ENCODE measurements at regions not wholly inside any gene's neighbourhood (a gene's known extent, or its start where the extent isn't known, plus 50 kb on each side); places are given as distances from the start of the nearest gene placed in this dataset.

DNA sequence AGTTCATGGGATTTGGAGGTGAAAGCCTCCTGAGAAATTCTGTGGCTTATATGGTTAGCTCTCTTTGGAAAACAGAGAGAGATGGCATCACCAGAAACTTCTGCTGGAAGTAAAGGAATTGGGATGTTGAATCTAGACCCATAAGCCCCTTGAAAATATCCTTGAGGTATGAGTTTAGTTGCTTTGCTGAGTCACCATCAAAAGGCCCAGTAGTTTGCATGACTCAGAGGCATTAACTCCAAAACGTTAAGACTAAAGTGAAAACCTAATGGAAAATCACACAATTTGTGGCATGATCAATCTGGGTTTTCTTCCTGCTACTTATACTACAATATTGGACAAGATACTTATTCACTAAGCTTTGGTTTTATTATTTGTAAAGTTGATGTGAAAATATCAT is 349.2 kb upstream of the SALL1 start:
- Histone ChIP-seq H3K27me3 (no peaks in the 10 kb centered on the region), H3K27ac (no peak overlapping the region), H3K36me3 (no peaks in the 10 kb centered on the region), H3K9me3 (no peaks in the 10 kb centered on the region), H3K4me1 (ENCODE audit: control insufficient read depth in 1 of 2, insufficient read depth in 1 of 2, low read depth in 1 of 2, low read length in 1 of 2) (no peaks in the 10 kb centered on the region), H3K4me3 (ENCODE audit: low read depth in 1 of 2, low read length in 1 of 2) (no peak overlapping the region)
- TF ChIP-seq, protein P1, sequence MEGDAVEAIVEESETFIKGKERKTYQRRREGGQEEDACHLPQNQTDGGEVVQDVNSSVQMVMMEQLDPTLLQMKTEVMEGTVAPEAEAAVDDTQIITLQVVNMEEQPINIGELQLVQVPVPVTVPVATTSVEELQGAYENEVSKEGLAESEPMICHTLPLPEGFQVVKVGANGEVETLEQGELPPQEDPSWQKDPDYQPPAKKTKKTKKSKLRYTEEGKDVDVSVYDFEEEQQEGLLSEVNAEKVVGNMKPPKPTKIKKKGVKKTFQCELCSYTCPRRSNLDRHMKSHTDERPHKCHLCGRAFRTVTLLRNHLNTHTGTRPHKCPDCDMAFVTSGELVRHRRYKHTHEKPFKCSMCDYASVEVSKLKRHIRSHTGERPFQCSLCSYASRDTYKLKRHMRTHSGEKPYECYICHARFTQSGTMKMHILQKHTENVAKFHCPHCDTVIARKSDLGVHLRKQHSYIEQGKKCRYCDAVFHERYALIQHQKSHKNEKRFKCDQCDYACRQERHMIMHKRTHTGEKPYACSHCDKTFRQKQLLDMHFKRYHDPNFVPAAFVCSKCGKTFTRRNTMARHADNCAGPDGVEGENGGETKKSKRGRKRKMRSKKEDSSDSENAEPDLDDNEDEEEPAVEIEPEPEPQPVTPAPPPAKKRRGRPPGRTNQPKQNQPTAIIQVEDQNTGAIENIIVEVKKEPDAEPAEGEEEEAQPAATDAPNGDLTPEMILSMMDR (IDR thresholded peaks at IDR 0.05) = no peak

DNA sequence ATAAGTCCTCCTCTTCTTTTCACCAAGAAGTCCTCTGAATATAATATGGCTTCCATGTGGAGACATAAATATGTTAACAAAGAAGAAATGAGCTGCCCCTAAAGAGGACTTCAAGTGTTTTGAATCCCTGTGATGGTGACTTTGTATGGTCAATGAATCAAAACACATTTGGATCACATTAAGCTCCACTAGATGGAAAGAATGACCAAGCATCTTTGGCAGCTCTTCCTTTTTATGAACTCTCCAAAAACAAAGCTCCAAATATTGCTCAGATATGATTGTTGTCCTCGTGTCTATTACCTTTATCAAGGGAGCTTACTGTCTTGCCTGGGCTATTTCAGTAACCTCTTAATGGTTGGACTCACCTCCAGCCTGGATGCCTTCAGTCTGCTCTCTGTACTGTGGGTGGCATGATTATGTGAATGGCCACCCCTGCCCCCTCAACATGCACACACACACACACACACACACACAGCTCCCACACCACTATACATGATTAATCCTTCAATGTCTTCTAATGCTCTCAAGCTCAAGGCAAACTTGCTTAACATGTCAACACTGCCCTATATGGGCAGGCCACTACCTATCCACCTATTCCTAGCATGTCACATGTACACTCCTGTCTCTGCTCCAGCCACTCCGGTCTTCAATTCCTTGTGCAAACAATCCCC is 346.6 kb upstream of the SALL1 start:
- TF ChIP-seq, protein P1 (IDR thresholded peaks at IDR 0.05) = no peak
- no peaks in the 10 kb centered on the region for H3K36me3 ChIP-seq
- H3K4me3 ChIP-seq (ENCODE audit: low read depth in 1 of 2, low read length in 1 of 2) = no peak overlapping the region
- no peak overlapping the region for H3K27ac ChIP-seq
- H3K27me3 ChIP-seq = no peaks in the 10 kb centered on the region
- H3K9me3 ChIP-seq = no peaks in the 10 kb centered on the region
- no peaks in the 10 kb centered on the region for H3K4me1 ChIP-seq (ENCODE audit: control insufficient read depth in 1 of 2, insufficient read depth in 1 of 2, low read depth in 1 of 2, low read length in 1 of 2)

DNA sequence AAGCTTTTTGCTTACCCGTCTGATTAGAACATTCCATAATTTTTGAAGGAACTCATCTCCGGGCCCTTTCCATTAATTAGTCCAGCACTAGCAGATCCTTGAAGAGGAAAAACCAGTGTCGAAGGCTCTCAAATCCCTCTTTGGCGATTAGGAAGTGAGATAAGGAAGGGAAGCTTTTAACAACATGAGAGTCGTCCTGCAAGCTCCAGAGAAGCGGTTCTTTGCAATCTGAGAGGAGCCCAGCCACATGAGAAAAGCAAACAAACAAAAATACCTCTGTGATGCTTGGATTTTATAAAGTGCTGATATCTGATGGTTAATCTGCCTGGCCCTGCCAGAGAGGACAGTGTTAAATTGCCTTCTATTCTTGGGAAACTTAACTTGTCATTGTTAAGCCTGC is 339.8 kb upstream of the SALL1 start:
- no peaks in the 10 kb centered on the region for H3K36me3 ChIP-seq
- no peaks in the 10 kb centered on the region for H3K4me1 ChIP-seq (ENCODE audit: control insufficient read depth in 1 of 2, insufficient read depth in 1 of 2, low read depth in 1 of 2, low read length in 1 of 2)
- no peak overlapping the region for H3K4me3 ChIP-seq (ENCODE audit: low read depth in 1 of 2, low read length in 1 of 2)
- H3K27ac ChIP-seq = no peak overlapping the region
- TF ChIP-seq, protein P1 (IDR thresholded peaks at IDR 0.05) = no peak
- no peaks in the 10 kb centered on the region for H3K9me3 ChIP-seq
- no peaks in the 10 kb centered on the region for H3K27me3 ChIP-seq

DNA sequence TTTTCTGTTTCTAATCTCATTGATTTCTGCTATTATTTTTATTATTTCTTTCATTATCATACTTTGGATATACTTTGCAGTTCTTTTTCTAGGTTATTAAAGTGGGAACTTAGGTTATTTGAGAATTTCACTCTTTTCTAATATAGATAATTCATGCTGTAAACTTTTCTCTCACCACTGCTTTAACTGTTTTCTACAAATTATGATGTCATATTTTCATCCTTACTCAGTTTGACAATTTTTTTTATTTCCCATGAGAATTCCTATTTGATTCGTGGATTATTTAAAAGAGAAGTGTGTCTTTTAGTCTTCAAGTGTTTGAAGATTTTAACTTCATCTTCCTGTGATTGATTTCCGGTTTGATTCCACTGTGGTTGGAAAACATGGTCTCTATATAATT is 336.8 kb upstream of the SALL1 start:
- H3K27ac ChIP-seq = no peak overlapping the region
- H3K4me3 ChIP-seq (ENCODE audit: low read depth in 1 of 2, low read length in 1 of 2) = no peak overlapping the region

DNA sequence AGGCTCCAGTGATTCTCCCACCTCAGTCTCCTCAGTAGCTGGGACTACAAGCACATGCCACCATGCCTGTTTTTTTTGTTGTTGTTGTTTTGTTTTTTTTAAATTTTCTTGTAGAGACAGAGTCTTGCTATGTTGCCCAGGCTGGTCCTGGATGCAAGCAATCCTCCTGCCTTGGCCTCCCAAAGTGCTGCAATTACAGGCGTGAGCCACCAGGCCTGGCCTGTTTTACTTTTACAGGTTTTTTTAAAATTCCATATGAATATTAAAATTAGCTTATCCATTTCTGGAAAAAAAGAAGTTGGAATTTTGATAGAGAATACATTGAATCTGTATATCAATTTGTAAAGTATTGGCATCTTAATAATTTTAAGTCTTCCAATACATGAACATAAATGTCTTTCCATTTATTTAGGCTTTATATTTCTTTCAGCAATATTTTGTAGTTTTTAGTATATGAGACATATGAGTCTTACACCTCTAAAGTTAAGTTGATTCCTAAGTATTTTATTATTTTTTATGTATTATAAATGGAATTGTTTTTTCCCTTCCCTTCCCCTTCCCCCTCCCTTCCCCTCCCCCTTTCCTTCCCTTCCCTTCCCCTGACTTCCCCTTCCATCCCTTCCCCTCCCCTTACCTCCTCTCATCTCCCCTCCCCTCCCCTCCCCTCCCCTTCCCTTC is 323.5 kb upstream of the SALL1 start:
- no peaks in the 10 kb centered on the region for H3K36me3 ChIP-seq
- no peak overlapping the region for H3K4me3 ChIP-seq (ENCODE audit: low read depth in 1 of 2, low read length in 1 of 2)

More for the DNA sequence above, 336.8 kb upstream of the SALL1 start:
- TF ChIP-seq, protein P1 (IDR thresholded peaks at IDR 0.05) = no peak
- H3K36me3 ChIP-seq = no peaks in the 10 kb centered on the region
- H3K9me3 ChIP-seq = no peaks in the 10 kb centered on the region
- no peaks in the 10 kb centered on the region for H3K4me1 ChIP-seq (ENCODE audit: control insufficient read depth in 1 of 2, insufficient read depth in 1 of 2, low read depth in 1 of 2, low read length in 1 of 2)
- no peaks in the 10 kb centered on the region for H3K27me3 ChIP-seq

More for the DNA sequence above, 323.5 kb upstream of the SALL1 start:
- H3K9me3 ChIP-seq = no peaks in the 10 kb centered on the region
- no peaks in the 10 kb centered on the region for H3K4me1 ChIP-seq (ENCODE audit: control insufficient read depth in 1 of 2, insufficient read depth in 1 of 2, low read depth in 1 of 2, low read length in 1 of 2)
- TF ChIP-seq, protein P1 (IDR thresholded peaks at IDR 0.05) = no peak
- H3K27ac ChIP-seq = no peak overlapping the region
- H3K27me3 ChIP-seq = no peaks in the 10 kb centered on the region
